CD4-positive, alpha-beta T cell (primary cell): ENCODE measurements at regions not wholly inside any gene's neighbourhood (a gene's known extent, or its start where the extent isn't known, plus 50 kb on each side); places are given as distances from the start of the nearest gene placed in this dataset.

Source experiments
- ATAC-seq: fragments of 200-7000 bp; cut with Tn5 transposase; one replicate; pipeline ENCODE4 v1.10.0; 2022; ENCODE audit warnings: mild to moderate bottlenecking; ENCODE audit not compliant: poor library complexity
- CTCF ChIA-PET: fragments of 350-600 bp; sonication (Branson Sonifier 250); formaldehyde crosslinking; loops from one replicate; lab custom pipeline; 2021; ENCODE audit warnings: antibody characterized with exemption, inconsistent platforms; lab: Charles Lee
- POLR2A ChIA-PET: fragments of 350-600 bp; sonication (Branson Sonifier 250); formaldehyde crosslinking; loops from one replicate; lab custom pipeline; 2021; ENCODE audit warnings: antibody characterized with exemption, inconsistent platforms; lab: Charles Lee
- DNase-seq, 14 experiments: peaks; one replicate each; pipeline ENCODE4 v3.0.0-alpha.2; 2013 to 2020; ENCODE audit warnings: mixed read lengths in 2 of 14
- H3K27ac ChIP-seq, 2 donors: one replicate each; pipeline versions ENCODE4 v1.5.1 to v1.7.0; 2013; ENCODE audit warnings: low read length in 2 of 2, low read depth in 1 of 2, mild to moderate bottlenecking in 1 of 2
- H3K27me3 ChIP-seq, 2 experiments: 1 replicate in 1 of 2; 2 replicates in 1 of 2; pipeline versions ENCODE4 v1.6.1 to v1.7.0; 2013; ENCODE audit warnings: low read length in 2 of 2, control low read depth in 1 of 2, mild to moderate bottlenecking in 1 of 2, moderate library complexity in 1 of 2; ENCODE audit not compliant: insufficient read depth in 2 of 2, control insufficient read depth in 1 of 2
- H3K36me3 ChIP-seq: one replicate; pipeline ENCODE4 v1.6.1; 2013; ENCODE audit warnings: low read length, control low read depth; ENCODE audit not compliant: insufficient read depth
- H3K4me1 ChIP-seq: one replicate; pipeline ENCODE4 v1.6.1; 2013; ENCODE audit warnings: low read length, control low read depth; ENCODE audit not compliant: insufficient read depth
- H3K4me3 ChIP-seq: one replicate; pipeline ENCODE4 v1.5.1; 2013; ENCODE audit warnings: mild to moderate bottlenecking, low read length, moderate library complexity
- H3K9me3 ChIP-seq, 2 experiments: 1 replicate in 1 of 2; 2 replicates in 1 of 2; pipeline versions ENCODE4 v1.6.1 to v1.7.0; 2013; ENCODE audit warnings: low read length in 2 of 2, mild to moderate bottlenecking in 2 of 2, control low read depth in 1 of 2, moderate library complexity in 1 of 2; ENCODE audit not compliant: control insufficient read depth in 1 of 2, insufficient read depth in 1 of 2
- H3K27ac Mint-ChIP-seq: one replicate; pipeline ENCODE4 v1.8.0; 2020; ENCODE audit warnings: mixed read lengths
- H3K27me3 Mint-ChIP-seq: one replicate; pipeline ENCODE4 v1.8.0; 2021; ENCODE audit warnings: mixed read lengths
- H3K36me3 Mint-ChIP-seq: one replicate; pipeline ENCODE4 v1.8.0; 2021; ENCODE audit warnings: low read depth, mixed read lengths
- H3K4me1 Mint-ChIP-seq: one replicate; pipeline ENCODE4 v1.8.0; 2021; ENCODE audit warnings: low read depth, mixed read lengths
- H3K4me3 Mint-ChIP-seq: one replicate; pipeline ENCODE4 v1.8.0; 2020; ENCODE audit warnings: mild to moderate bottlenecking, mixed read lengths
- H3K9me3 Mint-ChIP-seq: one replicate; pipeline ENCODE4 v1.8.0; 2020; ENCODE audit warnings: mixed read lengths
- intact Hi-C, 2 experiments: fragments of 100-400 bp; cut with DNase I in 1 of 2; cut with micrococcal nuclease in 1 of 2; formaldehyde crosslinking; loops; one replicate each; pipeline versions ENCODE4 v1.15.1 to v1.9.0; 2023 to 2025; cut with DNase I, micrococcal nuclease
- TF ChIP-seq, protein P1 (sequence below): fragments of 200-600 bp; IDR thresholded peaks from one replicate; pipeline ENCODE4 v1.8.0; 2022; ENCODE audit warnings: antibody characterized with exemption, mild to moderate bottlenecking

DNA sequence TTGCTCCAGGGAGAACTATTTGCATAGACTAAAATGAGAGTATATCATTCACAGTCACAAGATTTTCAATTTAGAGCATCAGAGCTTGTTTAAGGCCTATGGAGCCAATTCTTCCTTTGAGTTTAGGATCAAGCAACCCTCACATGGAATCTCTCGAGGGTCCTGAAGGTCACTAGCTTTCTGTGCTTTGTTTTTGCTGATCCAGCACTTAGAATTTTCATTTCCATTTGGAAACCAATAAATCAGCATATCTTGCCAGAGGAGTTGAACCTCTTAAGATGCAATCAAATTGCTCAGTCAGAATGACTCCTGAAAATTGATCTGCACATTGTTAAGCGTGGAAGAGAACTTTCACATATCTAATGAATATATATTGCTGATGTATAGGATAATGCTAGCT, 1039.6 kb downstream of the PDHA2 start:
- Histone ChIP-seq H3K36me3 (no peaks in the 10 kb centered on the region), H3K4me3 (no peak overlapping the region), H3K27ac (no peak overlapping the region), H3K9me3 (peaks cover 0 to 4% of the 10 kb centered on the region in 2 experiments), H3K27me3 (no peaks in the 10 kb centered on the region), H3K4me1 (no peaks in the 10 kb centered on the region)
- Mint-ChIP-seq H3K36me3 (no peaks in the 10 kb centered on the region), H3K27ac (no peak overlapping the region), H3K4me1 (no peaks in the 10 kb centered on the region), H3K4me3 (no peak overlapping the region), H3K9me3 (peaks cover 12% of the 10 kb centered on the region), H3K27me3 (no peaks in the 10 kb centered on the region)
- DNase-seq (no peak), ATAC-seq (no peak)
- TF ChIP-seq, protein P1, sequence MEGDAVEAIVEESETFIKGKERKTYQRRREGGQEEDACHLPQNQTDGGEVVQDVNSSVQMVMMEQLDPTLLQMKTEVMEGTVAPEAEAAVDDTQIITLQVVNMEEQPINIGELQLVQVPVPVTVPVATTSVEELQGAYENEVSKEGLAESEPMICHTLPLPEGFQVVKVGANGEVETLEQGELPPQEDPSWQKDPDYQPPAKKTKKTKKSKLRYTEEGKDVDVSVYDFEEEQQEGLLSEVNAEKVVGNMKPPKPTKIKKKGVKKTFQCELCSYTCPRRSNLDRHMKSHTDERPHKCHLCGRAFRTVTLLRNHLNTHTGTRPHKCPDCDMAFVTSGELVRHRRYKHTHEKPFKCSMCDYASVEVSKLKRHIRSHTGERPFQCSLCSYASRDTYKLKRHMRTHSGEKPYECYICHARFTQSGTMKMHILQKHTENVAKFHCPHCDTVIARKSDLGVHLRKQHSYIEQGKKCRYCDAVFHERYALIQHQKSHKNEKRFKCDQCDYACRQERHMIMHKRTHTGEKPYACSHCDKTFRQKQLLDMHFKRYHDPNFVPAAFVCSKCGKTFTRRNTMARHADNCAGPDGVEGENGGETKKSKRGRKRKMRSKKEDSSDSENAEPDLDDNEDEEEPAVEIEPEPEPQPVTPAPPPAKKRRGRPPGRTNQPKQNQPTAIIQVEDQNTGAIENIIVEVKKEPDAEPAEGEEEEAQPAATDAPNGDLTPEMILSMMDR: no peak
- intact Hi-C loops: no loop called here
- ChIA-PET POLR2A (no interaction called here), CTCF (no interaction called here)

DNA sequence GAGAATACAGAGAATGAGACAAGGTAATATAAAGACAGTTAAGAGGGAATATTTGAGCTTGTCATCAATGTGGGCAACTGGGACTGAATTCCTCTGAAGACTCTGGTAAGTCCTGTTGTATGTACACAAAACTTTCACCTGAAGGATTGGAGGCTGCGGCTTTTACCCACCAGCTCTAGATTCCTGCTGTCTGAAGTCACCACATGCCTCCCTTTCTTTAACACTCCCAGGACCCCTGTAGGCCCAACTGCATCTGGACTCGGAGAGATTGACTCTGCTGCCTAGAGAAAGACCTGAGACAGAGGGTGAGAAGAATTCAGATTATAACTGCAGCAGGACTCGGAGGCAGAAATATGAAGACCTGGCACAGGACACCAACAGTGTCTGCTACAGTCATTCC, 1048.0 kb downstream of the PDHA2 start:
- H3K4me1 Mint-ChIP-seq: no peaks in the 10 kb centered on the region
- Histone ChIP-seq H3K27me3 (no peaks in the 10 kb centered on the region), H3K4me1 (no peaks in the 10 kb centered on the region), H3K27ac (no peak overlapping the region), H3K36me3 (no peaks in the 10 kb centered on the region), H3K4me3 (no peak overlapping the region), H3K9me3 (no peaks in the 10 kb centered on the region)
- ATAC-seq (no peak), DNase-seq (no peak)
- no peaks in the 10 kb centered on the region for H3K27me3 Mint-ChIP-seq
- ChIA-PET CTCF (no interaction called here), POLR2A (no interaction called here)
- no peaks in the 10 kb centered on the region for H3K36me3 Mint-ChIP-seq
- TF ChIP-seq, protein P1: no peak
- no peak overlapping the region for H3K27ac Mint-ChIP-seq
- intact Hi-C loops: no loop called here
- H3K9me3 Mint-ChIP-seq: peaks cover 5% of the 10 kb centered on the region
- H3K4me3 Mint-ChIP-seq: no peak overlapping the region

DNA sequence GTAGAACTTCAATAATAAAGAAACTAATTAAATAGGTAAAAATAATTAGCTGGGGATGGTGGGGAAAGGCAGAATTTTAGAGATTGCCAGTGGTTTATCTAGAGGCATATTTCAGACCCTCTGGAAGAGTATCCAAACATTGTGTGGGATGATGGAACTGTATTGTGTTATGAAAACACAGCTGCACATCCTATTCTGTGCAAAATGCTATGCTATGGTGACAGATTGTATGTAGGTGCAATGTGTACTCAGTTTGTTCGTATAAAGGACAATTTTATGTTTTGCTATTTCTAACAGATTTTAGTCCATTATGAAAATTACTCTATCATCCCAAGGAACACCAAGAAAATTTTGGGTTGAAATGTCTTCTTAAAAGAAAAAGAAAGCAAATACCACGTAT, 1054.7 kb downstream of the PDHA2 start:
- intact Hi-C loops: no loop called here
- Histone ChIP-seq H3K27me3 (no peaks in the 10 kb centered on the region), H3K4me3 (no peak overlapping the region), H3K4me1 (no peaks in the 10 kb centered on the region), H3K36me3 (no peaks in the 10 kb centered on the region), H3K27ac (no peak overlapping the region), H3K9me3 (peaks cover 0 to 4% of the 10 kb centered on the region in 2 experiments)
- DNase-seq (no peak), ATAC-seq (no peak)
- POLR2A ChIA-PET: no interaction called here
- H3K27ac Mint-ChIP-seq: no peak overlapping the region
- H3K4me1 Mint-ChIP-seq: no peaks in the 10 kb centered on the region
- H3K9me3 Mint-ChIP-seq: peaks cover 14% of the 10 kb centered on the region
- CTCF ChIA-PET: no interaction called here
- H3K36me3 Mint-ChIP-seq: no peaks in the 10 kb centered on the region
- H3K27me3 Mint-ChIP-seq: no peaks in the 10 kb centered on the region
- H3K4me3 Mint-ChIP-seq: no peak overlapping the region
- TF ChIP-seq, protein P1: no peak
